Skin of body (tissue), 1 donor: ENCODE measurements at regions not wholly inside any gene's neighbourhood (a gene's known extent, or its start where the extent isn't known, plus 50 kb on each side); places are given as distances from the start of the nearest gene placed in this dataset.
A peak's percentile ranks its signal among the peaks of the same experiment; 100 is the strongest.
"Not testable (repeated sequence)": the region's sequence is repeated elsewhere in the genome, so short reads cannot be mapped to it uniquely, and the experiment has no call there.

Source experiments
- DNase-seq: peaks from one replicate; lab custom pipeline; 2025; lab: John Stamatoyannopoulos, UW

DNA sequence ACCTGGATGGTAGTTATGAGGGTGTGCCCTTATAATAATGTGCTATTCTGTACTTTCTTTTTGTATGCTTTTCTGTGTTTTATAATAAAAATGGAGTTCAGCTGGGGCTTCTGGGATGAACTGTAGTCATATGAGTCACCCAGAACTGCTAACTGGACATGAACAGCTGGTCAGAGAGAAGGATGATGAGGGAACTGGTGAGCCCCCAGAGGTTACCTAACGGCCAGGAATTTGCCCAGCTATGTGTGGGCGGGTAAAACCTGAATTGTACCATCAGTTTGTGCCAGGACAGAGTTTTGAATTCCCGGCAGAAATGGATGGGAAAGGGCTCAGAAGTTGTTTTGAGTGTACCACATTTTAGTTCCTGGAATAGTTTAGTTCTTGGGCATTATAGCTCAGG is 138.0 kb upstream of the USP9X start:
- no peak for DNase-seq

DNA sequence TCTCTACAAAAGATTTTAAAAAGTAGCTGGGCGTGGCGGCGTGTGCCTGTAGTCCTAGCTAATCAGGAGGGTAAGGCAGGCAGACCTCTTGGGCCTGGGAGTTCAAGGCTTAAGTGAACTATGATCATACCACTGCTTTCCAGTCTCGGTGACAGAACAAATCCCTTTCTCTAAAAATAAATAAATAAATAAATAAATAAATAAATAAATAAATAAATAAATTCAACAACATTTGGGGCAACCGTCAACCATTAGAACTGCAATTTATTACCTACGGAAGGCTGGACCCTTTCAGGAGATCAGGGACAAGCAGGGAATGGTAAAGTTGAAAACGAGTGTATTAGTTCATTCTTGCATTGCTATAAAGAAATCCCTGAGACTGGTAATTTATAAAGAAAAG is 136.2 kb upstream of the USP9X start:
- DNase-seq, result no peak

DNA sequence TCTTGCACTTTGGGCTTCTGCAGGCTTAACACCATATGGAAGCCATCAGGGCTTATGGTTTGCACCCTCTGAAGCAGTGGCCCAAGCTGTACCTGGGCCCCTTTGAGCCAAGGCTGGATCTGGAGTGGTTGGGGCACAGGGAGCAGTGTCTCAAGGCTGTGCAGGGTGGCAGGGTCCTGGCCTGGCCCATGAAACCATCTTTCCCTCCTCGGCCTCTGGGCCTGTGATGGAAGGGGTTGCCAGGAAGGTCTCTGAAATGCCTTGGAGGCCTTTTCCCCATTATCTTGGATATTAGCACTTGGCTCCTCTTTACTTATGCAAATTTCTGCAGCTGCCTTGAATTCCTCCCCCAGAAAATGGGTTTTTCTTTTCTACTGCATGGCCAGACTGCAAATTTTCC is 134.7 kb upstream of the USP9X start:
- DNase-seq, result no peak

DNA sequence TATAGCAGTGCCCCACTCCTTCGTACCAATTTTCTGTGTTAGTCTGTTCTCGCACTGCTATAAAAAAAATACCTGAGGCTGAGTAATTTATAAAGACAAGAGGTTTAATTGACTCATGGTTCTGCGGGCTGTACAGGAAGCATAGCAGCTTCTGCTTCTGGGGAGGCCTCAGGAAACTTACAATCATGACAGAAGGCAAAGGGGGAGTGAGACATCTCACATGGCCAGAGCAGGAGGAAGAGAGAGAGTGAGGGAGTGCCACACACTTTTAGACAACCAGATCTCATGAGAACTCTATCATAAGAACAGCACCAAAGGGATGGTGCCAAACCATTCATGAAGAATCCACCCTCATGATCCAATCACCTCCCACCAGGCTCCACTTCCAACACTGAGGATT is 133.8 kb upstream of the USP9X start:
- DNase-seq, result not testable (repeated sequence)

DNA sequence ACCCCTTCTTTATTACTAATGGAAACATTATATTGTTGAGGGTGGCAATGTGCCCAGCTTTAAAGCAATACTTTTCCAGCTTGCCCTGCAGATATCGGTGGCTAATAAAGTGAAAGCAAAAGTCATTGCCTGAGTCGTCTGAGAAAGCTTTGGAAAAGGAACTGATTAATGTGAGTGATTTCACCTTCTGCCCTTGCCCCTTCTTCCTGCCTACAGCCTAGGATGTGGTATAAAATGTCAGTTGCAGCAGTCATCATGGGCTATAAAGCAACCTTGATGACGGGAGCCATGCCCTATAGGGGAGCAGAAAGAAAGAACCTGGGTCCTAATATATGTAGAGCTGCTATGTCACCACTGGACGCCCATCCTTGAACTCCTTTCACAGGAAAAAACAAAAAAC is 132.4 kb upstream of the USP9X start:
- DNase-seq, result no peak

DNA sequence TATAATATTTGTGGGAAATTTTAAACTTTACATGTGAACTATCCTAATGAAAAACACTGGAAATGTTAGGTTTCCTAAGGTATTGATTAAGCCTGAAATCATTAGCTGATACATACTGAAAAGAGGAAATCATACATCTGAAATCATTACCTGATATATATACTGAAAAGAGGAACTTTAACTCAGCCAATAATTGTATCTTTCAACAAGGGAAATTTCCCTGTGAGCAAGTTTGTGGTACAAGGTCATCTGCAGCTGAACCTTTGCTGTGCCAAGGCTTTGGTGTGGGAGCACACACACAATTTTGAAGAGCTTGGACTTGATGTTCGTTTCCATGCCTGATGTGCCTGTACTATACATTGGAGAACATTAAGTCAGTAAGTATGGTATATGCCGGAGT is 131.9 kb upstream of the USP9X start:
- no peak for DNase-seq

DNA sequence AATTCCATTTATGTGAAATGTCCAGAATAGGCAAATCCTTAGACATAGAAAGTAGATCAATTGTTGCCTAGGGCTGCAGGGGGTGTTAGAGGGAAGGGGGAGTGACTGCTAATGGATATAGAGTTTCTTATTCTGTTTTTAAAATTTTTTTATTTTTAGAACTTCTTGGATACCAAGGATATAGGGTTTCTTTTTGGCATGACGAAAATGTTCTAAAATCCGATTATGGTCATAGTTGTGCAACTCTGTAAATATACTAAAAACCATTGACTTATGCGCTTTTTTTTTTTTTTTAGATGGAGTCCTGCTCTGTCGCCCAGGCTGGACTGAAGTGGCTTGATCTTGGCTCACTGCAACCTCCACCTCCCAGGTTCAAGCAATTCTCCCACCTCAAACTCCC is 125.2 kb upstream of the USP9X start:
- DNase-seq, result no peak

DNA sequence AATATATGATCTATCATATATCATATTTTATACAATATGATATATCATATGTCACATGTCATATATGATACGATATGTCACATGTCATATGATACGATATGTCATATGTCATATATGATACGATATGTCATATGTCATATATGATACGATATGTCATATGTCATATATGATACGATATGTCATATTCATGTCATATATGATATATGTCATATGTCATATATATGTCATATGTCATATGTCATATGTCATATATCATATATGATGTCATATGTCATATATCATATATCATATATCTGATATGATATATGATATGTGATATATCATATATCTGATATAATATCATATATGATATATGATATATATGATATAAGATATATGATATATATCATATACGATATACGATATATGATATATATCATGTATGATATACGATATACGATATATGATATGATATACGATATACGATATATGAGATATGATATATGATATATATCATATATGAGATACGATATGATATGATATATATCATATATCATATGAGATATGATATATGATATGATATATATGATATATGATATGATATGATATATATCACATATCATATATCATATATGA is 122.3 kb upstream of the USP9X start:
- DNase-seq, result no peak

DNA sequence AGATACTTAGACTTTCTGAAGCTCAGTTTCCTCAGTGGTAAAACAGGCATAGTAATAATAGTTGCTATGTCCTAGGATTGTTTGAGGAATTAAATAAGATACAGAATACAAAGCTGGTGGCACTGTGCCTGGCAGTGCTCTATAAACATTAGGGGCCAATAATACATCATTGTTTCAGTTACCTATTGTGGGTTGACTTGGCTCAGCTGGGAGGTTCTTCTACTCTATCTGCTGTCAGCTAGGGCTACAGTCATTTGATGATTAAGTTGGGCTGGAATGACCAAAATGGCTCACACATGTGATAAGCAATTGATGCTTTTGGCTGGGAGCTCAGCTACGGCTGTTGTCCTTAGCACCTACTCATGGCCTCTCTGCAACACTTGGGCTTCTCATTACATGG is 121.2 kb upstream of the USP9X start:
- DNase-seq, result no peak

DNA sequence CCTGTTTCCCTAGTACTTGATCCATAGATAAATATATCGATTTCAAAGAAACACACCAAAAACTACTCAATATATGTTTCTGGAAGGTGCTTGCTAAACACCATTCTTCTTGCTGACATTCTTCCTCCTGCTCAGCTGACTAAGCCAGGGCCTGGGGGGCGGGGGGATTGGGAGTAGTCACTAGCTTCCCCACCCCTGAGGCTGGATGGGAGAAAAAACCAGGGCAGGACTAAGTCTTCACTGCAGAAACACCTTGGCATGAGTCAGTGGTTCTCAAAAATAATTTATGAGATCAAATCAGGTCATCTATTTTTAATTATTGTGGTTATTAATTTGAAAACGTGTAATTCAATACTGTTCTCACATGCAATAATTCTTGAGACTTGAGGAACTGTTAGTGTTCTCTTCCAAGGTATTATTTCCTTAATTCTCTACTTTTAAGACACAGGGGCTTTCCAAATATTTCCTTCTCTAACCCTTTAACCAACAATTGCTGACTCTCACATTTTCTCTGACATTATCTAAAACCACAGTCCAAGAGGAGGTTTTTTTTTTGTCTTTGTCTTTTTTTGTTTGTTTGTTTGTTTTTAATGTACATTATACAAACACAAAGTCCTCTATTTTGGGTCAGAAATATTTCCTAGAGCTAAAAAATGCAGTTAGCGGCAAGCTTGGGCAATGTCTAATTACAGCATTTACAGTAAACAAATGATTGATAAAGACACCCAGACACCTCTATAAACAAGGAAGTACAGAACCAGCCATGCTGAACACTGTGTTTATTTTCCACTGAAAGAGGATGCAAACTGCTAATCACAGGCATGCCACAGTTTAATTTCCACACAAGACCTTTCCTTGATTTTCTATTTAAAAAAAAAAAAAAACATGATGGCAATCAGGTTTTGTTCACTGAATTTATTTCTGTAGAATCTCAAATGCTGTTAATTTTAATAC is 120.3 kb upstream of the USP9X start:
- DNase-seq, result no peak

DNA sequence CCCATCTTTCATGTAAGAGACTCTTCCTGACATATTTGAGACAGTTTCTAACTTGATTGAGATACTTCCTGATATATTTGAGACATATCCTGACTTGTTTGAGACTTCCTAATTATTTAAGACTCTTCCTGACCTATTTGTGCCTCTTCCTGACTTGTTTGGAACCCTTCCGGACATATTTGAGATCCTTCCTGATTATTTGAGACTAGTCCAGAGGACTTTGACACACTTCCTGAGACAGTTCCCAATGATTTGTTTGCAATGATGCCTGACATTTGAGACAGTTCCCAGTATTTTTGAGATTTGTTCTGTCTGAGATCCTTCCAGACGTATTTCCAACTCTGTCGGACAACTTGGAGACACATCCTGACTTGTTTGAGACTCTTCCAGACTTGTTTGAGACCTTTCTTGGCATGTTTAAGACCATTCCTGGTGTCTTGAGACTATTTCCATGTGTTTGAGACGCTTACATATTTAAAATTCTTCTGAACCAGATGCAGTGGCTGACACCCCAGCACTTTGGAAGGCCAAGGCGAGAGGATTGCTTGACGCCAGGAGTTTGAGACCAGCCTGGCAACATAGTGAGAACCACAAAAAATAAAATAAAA is 118.9 kb upstream of the USP9X start:
- DNase-seq, result no peak

DNA sequence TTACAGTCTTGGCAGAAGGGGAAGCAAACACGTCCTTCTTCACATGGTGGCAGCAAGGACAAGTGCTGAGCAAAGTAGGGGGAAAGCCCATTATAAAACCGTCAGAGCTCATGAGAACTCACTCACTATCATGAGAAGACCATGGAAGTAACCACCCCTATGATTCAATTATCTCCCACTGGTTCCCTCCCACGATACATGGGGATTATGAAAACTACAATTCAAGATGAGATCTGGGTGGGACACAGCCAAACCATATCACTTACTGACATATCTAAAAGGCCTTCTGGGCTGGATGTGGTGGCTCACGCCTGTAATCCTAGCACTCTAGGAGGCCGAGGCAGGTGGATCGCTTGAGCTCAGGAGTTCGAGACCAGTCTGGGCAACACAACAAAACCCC is 117.1 kb upstream of the USP9X start:
- no peak for DNase-seq

DNA sequence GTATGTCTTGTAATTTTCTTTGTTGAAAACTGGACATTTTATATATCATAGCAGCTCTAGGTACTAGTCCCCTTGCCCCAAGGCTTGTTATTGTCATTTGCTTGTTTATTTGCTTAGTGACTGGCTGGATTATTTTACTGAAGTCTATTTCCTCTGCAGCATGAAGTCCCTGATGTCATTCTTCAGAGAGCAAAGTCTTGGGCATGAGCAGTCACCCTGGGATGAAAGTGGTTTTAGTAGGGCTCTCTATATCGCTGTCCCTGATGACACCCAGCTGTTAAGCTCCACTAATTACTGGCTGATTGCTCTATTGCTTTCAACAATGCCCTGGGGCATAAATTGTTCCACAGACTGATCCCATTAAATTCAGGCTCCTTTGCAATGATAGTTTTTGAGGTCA is 113.5 kb upstream of the USP9X start:
- no peak for DNase-seq

DNA sequence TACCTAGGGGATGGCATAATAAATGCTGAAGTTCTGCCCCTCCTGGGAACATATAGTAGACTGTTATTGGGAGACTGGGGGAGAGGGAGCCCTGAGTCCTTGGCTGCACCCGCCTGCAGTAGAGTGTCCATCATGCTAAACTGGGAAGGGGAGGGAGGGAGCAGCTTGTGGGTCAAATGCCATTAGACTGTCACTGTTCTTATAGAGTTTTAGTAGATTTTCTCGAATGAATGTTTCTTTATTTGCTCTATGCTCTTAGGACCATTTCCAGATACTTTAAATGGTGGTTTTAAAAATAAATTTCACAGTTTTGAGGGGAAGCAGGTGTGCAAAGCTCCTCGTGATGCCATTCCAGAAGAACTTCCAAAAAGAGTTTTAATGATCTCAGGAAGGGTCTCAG is 111.6 kb upstream of the USP9X start:
- no peak for DNase-seq

DNA sequence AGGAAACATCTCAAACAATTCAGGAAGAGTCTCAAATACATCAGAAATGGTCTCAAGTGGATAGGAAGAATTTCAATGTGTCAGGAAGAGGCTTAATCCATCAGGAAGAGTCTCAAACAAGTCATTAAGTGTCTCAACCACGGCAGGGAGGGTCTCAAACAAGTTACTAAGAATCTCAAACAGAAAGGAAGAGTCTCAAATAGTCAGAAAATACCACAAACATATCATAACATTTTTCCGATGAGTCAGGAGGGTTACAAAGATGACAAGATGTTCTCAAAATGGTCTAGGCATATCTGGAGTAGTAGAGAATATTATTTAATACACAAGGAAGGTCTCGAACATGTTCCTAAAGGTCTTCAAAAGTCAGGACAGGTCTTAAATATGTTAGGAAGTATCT is 109.3 kb upstream of the USP9X start:
- DNase-seq, result no peak

DNA sequence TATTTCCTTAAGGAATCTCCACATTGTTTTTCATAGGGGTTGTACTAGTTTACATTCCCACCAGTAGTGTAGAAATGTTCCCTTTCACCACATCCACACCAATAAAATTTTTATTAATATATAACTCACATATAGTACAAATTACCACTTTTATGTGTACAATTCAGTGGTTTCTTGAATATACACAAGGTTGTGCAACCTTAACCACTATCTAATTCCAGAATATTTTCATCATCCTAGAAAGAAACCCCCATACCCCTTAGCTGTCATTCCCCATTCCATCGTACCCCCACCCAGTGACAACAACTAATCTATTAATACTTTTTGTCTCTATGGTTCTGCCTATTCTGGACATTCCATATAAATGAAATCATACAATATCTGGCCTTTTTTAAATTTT is 108.3 kb upstream of the USP9X start:
- no peak for DNase-seq

DNA sequence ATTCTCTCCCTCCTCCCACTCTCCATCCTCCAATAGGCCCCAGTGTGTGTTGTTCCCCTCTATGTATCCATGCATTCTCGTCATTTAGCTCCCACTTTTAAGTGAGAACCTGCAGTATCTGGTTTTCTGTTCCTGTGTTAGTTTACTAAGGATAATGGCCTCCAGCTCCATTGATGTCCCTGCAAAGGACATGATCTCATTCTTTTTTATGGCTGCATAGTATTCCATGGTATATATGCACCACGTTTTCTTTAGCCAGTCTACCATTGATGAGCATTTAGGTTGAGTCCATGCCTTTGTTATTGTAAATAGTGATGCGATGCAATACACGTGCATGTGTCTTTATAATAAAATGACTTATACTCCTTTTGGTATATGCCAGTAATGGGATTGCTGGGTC is 100.3 kb upstream of the USP9X start:
- DNase-seq, result no peak

DNA sequence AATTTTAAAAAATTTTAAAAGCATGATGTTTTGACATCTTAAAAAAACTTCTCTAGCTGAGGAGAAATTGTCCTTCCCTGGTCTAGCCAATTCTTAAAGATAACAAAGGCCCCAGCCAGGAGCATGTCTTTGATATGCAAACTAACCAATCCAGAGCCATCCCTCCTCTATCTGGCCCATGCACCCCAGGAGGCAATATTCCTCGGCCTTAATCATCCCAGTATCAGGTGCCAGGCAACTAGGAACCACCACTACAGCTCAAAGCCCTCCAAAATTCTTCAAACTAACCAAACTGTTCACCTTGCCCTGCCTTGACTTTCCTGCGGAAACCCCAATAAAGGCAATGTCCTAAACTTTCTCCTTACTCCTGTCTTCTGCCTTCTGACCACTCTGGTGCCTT is 97.8 kb upstream of the USP9X start:
- no peak for DNase-seq

DNA sequence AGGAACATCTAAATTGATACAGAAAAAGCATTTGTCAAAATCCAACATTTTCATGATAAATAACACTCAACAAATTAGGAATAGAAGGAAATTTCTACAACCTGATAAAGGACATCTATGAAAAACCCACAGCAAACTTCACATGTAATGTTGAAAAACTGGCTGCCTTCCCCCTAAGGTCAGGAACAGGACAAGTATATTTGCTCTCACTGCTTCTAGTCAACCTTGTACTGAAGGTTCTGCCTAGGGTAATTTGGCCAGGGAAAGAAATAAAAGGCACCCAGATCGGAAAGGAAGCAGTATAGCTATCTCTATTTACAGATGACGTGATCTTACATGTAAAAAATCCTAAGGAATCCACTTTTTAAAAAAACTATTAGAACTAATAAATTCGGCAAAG is 97.1 kb upstream of the USP9X start:
- DNase-seq, result no peak

DNA sequence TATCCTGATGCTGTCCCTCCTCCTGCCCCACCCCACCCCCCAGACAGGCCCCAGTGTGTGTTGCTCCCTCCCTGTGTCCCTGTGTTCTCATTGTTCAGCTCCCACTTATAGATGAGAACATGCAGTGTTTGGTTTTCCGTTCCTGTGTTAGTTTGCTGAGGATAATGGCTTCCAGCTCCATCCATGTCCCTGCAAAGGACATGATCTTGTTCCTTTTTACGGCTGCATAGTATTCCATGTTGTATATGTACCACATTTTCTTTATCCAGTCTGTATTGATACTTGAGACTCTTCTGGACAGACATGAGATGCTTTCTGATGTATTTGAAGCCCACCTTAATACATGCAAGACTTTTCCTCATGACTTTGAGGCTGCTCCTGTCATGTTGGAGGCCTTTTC is 91.8 kb upstream of the USP9X start:
- not testable (repeated sequence) for DNase-seq

DNA sequence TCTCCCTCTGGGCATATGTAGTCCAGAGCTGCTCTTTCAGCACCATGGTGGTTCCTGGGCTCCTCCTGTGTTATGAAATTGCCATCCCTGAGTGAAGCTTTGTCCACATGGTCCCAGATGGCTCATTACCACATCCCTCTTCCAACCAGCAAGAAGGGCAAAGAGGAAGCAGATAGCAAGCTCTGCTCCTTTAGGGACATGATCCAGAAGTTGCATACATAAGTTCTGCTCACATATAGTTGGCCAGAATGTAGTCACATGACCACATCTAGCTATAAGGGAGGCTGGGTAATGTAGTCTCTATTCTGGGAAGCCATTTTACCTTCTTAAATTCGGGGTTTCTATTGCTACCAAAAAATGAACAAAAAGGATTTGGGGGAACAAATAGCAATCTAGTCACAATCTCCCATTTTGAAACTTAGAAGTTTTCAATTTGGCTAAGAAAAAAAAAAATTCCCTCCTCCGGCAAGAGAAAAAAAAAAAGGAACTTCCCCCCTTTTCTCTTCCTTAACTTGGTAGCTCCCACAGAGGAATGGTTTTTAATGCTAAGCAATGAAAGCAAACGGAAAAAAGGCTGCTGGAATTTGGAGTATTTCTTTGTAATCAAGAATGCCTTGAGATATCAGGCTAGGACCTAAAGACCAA is 88.2 kb upstream of the USP9X start:
- DNase-seq, result peak; percentile 69

DNA sequence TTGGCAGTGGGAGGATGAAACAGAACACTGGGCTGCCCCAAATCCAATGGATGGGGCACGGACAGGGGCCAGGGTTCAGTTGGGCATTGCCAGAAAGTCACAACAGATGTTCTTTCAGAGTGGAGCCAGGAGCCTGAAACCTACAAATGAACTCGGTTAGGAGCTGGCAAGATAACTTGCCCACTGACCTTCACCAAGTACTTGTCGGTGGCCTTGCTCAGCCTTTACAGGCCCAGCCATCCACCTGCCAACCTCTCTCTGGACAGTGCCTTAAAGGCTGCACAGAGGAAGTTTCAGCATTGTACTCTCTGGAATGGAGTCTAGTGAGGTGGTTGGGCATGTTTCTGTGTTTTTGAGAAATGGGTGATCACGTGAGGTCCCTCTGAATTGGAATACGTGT is 87.1 kb upstream of the USP9X start:
- no peak for DNase-seq
